Loucy (cell line): ENCODE measurements at regions not wholly inside any gene's neighbourhood (a gene's known extent, or its start where the extent isn't known, plus 50 kb on each side); places are given as distances from the start of the nearest gene placed in this dataset.

Experiments
- H2AFZ ChIP-seq: fragments of 200-600 bp; sonication (generic); 2 replicates; pipeline ENCODE4 v1.6.0; 2016; ENCODE audit warnings: antibody characterized with exemption, mild to moderate bottlenecking, low read length, moderate library complexity
- H3F3A ChIP-seq: fragments of 200-600 bp; 2 replicates; pipeline ENCODE4 v1.6.0; 2016; ENCODE audit warnings: antibody characterized with exemption, low read depth, mild to moderate bottlenecking
- H3K27me3 ChIP-seq: fragments of 200-600 bp; sonication (generic); 2 replicates; pipeline ENCODE4 v1.6.1; 2014; ENCODE audit warnings: low read length, mild to moderate bottlenecking; ENCODE audit not compliant: insufficient read depth, poor library complexity, severe bottlenecking
- H3K36me3 ChIP-seq: fragments of 200-600 bp; sonication (generic); 2 replicates; pipeline ENCODE4 v1.6.1; 2016; ENCODE audit warnings: low read length; ENCODE audit not compliant: insufficient read depth
- H3K4me1 ChIP-seq: fragments of 200-600 bp; sonication (generic); 2 replicates; pipeline ENCODE4 v1.5.1; 2014; ENCODE audit warnings: low read length, mild to moderate bottlenecking; ENCODE audit not compliant: insufficient read depth, poor library complexity, severe bottlenecking
- H3K4me2 ChIP-seq: fragments of 200-600 bp; sonication (generic); 2 replicates; pipeline ENCODE4 v1.6.0; 2014; ENCODE audit warnings: antibody characterized with exemption, low read length, low read depth, mild to moderate bottlenecking; ENCODE audit not compliant: poor library complexity, severe bottlenecking
- H3K4me3 ChIP-seq: fragments of 200-600 bp; sonication (generic); 2 replicates; pipeline ENCODE4 v1.5.1; 2014; ENCODE audit warnings: low read length, mild to moderate bottlenecking, mixed read lengths; ENCODE audit not compliant: poor library complexity, severe bottlenecking
- H3K79me2 ChIP-seq: fragments of 200-600 bp; sonication (generic); 2 replicates; pipeline ENCODE4 v1.6.1; 2014; ENCODE audit warnings: low read length; ENCODE audit not compliant: insufficient read depth
- H3K9ac ChIP-seq: fragments of 200-600 bp; sonication (generic); 2 replicates; pipeline ENCODE4 v1.6.0; 2014; ENCODE audit warnings: mild to moderate bottlenecking, low read depth, low read length, moderate library complexity; ENCODE audit not compliant: poor library complexity, severe bottlenecking
- H3K9me2 ChIP-seq: fragments of 200-600 bp; sonication (generic); replicated peaks from 2 replicates; pipeline ENCODE4 v1.6.1; 2016; ENCODE audit warnings: low read depth, low read length, mixed read lengths
- H3K9me3 ChIP-seq: fragments of 200-600 bp; sonication (generic); 2 replicates; pipeline ENCODE4 v1.6.1; 2014; ENCODE audit warnings: mild to moderate bottlenecking, antibody characterized with exemption, low read length, low read depth; ENCODE audit not compliant: insufficient read depth
- H4K20me1 ChIP-seq: fragments of 200-600 bp; sonication (generic); 2 replicates; pipeline ENCODE4 v1.6.0; 2014; ENCODE audit warnings: antibody characterized with exemption, low read length, mild to moderate bottlenecking; ENCODE audit not compliant: insufficient read depth, poor library complexity, severe bottlenecking
- EZH2phosphoT487 ChIP-seq: fragments of 200-600 bp; IDR thresholded peaks from 2 replicates; pipeline ENCODE4 v1.6.1; 2018; ENCODE audit warnings: antibody characterized with exemption, mild to moderate bottlenecking, moderate library complexity, borderline replicate concordance
- TF ChIP-seq, protein P1 (sequence below): fragments of 200-600 bp; sonication (generic); conservative IDR thresholded peaks from 2 replicates; pipeline ENCODE4 v1.5.1; 2014; ENCODE audit warnings: mild to moderate bottlenecking, antibody characterized with exemption, low read length

DNA sequence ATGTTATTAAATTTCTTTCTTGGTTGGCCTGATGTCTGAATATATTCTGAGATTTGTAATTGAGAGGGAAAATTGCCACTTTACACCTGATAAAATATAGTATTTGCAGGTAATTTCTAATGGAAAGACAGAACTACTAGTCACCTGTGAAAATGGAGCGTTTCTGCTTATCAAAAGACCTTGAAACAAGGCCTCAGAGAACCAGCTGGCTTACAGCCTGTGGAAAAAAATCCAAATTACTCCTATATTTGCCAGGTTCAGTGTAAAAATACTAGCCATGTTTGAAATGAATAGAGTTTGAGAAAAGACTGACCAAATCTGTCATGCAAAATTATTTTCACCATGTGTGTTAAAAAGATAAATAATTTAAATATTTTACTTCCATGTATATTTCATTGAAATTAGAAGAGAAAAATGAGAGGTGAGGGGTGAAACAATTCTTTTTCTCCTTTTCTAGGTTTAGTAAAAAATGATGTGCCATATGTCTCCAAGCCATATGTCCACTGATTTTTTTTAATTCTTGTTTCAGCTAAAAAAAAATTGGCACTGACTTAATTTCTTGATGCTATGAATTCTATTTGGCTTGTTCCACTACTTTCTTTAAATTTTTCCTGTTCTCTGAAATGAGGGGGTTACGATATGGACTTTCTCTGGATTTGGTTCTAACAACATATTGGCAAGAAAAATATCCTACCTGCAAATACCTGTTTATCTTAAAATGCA, 464.9 kb downstream of the GRXCR1 start:
- no peak overlapping the region for H2AFZ ChIP-seq

DNA sequence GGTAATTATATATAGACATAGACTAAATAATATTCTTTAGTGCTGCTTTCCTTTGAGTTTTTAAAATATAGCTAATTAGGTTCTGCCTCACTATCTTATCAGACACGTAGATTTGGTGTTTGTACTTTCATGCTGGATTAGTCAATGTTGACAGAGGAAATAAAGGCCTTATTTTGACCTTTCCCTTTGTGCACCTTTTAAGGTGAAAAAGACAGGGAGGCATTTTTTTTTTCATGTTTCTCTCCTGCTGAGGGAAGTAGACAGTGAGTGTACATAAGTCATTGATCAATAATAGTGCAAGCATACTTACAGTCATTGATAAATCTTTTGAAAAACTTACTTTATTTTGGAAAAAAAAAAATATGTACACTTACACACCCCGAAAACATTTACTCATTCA, 467.8 kb downstream of the GRXCR1 start:
- no peak for TF ChIP-seq EZH2phosphoT487
- TF ChIP-seq, protein P1, sequence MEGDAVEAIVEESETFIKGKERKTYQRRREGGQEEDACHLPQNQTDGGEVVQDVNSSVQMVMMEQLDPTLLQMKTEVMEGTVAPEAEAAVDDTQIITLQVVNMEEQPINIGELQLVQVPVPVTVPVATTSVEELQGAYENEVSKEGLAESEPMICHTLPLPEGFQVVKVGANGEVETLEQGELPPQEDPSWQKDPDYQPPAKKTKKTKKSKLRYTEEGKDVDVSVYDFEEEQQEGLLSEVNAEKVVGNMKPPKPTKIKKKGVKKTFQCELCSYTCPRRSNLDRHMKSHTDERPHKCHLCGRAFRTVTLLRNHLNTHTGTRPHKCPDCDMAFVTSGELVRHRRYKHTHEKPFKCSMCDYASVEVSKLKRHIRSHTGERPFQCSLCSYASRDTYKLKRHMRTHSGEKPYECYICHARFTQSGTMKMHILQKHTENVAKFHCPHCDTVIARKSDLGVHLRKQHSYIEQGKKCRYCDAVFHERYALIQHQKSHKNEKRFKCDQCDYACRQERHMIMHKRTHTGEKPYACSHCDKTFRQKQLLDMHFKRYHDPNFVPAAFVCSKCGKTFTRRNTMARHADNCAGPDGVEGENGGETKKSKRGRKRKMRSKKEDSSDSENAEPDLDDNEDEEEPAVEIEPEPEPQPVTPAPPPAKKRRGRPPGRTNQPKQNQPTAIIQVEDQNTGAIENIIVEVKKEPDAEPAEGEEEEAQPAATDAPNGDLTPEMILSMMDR = no peak
- no peaks in the 10 kb centered on the region for H3K4me1 ChIP-seq
- no peak overlapping the region for H3K4me3 ChIP-seq
- no peak overlapping the region for H2AFZ ChIP-seq
- no peaks in the 10 kb centered on the region for H3K9me3 ChIP-seq
- no peaks in the 10 kb centered on the region for H3K36me3 ChIP-seq
- no peaks in the 10 kb centered on the region for H3K79me2 ChIP-seq
- no peaks in the 10 kb centered on the region for H4K20me1 ChIP-seq
- H3K4me2 ChIP-seq = no peak overlapping the region
- H3F3A ChIP-seq = no peaks in the 10 kb centered on the region
- no peaks in the 10 kb centered on the region for H3K9me2 ChIP-seq
- no peaks in the 10 kb centered on the region for H3K27me3 ChIP-seq
- no peak overlapping the region for H3K9ac ChIP-seq

More for the DNA sequence above, 464.9 kb downstream of the GRXCR1 start:
- TF ChIP-seq, protein P1 = no peak
- no peak for TF ChIP-seq EZH2phosphoT487
- Histone ChIP-seq H3K79me2 (no peaks in the 10 kb centered on the region), H3K36me3 (no peaks in the 10 kb centered on the region), H3K9ac (no peak overlapping the region), H3K9me2 (no peaks in the 10 kb centered on the region), H3F3A (no peaks in the 10 kb centered on the region), H3K9me3 (no peaks in the 10 kb centered on the region), H4K20me1 (no peaks in the 10 kb centered on the region), H3K4me3 (no peak overlapping the region), H3K27me3 (no peaks in the 10 kb centered on the region), H3K4me1 (no peaks in the 10 kb centered on the region), H3K4me2 (no peak overlapping the region)

DNA sequence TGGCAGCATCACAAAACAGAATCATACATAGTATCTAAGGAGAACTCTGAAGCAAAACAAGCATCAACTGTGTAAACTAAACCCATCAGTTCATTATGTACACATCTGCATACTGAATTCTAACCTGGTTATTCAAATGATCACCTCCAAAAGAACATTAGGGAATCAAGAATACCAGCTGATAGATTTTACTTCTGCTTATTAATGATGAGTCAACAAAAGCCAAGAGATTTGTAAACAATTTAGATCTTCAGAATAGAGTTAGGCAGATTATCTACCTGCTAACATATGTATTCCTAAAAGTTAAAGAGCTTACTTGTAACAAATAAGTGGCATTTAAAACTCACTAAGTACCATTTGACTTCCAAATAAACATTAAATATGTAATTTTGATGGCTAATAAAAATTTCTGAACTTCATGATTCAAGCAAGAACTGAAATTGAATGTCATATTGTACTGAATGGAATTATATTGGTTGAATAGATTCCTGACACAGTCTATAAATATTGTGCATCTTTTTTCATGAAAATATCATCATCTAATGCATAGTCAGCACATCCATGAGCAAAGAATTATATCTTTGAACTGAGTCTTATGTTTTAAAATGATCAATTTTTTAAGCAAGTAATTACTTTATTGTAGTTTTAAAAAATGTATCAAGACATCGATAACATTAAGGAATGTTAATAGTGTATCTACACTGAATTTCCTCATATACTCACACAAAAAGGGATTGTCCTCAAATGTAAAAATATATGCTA, 470.5 kb downstream of the GRXCR1 start:
- TF ChIP-seq EZH2phosphoT487 = no peak
- TF ChIP-seq, protein P1 = no peak
- Histone ChIP-seq H3K9me2 (no peaks in the 10 kb centered on the region), H3K9me3 (no peaks in the 10 kb centered on the region), H3K36me3 (no peaks in the 10 kb centered on the region), H4K20me1 (no peaks in the 10 kb centered on the region), H3K9ac (no peak overlapping the region), H3K4me3 (no peak overlapping the region), H3F3A (no peaks in the 10 kb centered on the region), H2AFZ (no peak overlapping the region), H3K4me1 (no peaks in the 10 kb centered on the region), H3K79me2 (no peaks in the 10 kb centered on the region), H3K27me3 (no peaks in the 10 kb centered on the region), H3K4me2 (no peak overlapping the region)
